ENCODE measurements at regions not wholly inside any gene's neighbourhood (a gene's known extent, or its start where the extent isn't known, plus 50 kb on each side); places are given as distances from the start of the nearest gene placed in this dataset.
"Not testable (repeated sequence)": the region's sequence is repeated elsewhere in the genome, so short reads cannot be mapped to it uniquely, and the experiment has no call there.

- TF ChIP-seq CTCF (conservative IDR thresholded peaks at IDR 0.05; ENCODE audit: low read depth, low read length), result no peak
- no peak overlapping the region for H3K4me3 ChIP-seq (ENCODE audit: low read depth, low read length)
- no peak for DNase-seq (ENCODE audit: low read depth)
Observed at GRCh38 chr18:65607161-65607560, 143.7 kb upstream of the CDH7 start.

GRCh38 chr18:65606551-65607130 lies 144.2 kb upstream of the CDH7 start:
- no peak for TF ChIP-seq CTCF (conservative IDR thresholded peaks at IDR 0.05; ENCODE audit: low read depth, low read length)
- peak; percentile 0 for DNase-seq (ENCODE audit: low read depth)

GRCh38 chr18:65605352-65605751 lies 145.5 kb upstream of the CDH7 start:
- not testable (repeated sequence) for H3K4me3 ChIP-seq (ENCODE audit: low read depth, low read length); DNase-seq (ENCODE audit: low read depth)

More at GRCh38 chr18:65606551-65607130, 144.2 kb upstream of the CDH7 start:
- H3K4me3 ChIP-seq (ENCODE audit: low read depth, low read length), result no peak overlapping the region

GRCh38 chr18:65601775-65602174 lies 149.0 kb upstream of the CDH7 start:
- H3K4me3 ChIP-seq (ENCODE audit: low read depth, low read length), result no peak overlapping the region
- no peak for TF ChIP-seq CTCF (conservative IDR thresholded peaks at IDR 0.05; ENCODE audit: low read depth, low read length)
- DNase-seq (ENCODE audit: low read depth), result no peak

GRCh38 chr18:65592435-65592834 lies 158.4 kb upstream of the CDH7 start:
- no peak overlapping the region for H3K4me3 ChIP-seq (ENCODE audit: low read depth, low read length)
- no peak for DNase-seq (ENCODE audit: low read depth)
- TF ChIP-seq CTCF (conservative IDR thresholded peaks at IDR 0.05; ENCODE audit: low read depth, low read length), result no peak

GRCh38 chr18:65587491-65587890 lies 163.3 kb upstream of the CDH7 start:
- no peak overlapping the region for H3K4me3 ChIP-seq (ENCODE audit: low read depth, low read length)
- DNase-seq (ENCODE audit: low read depth), result no peak
- no peak for TF ChIP-seq CTCF (conservative IDR thresholded peaks at IDR 0.05; ENCODE audit: low read depth, low read length)

GRCh38 chr18:65582094-65582493 lies 168.7 kb upstream of the CDH7 start:
- H3K4me3 ChIP-seq (ENCODE audit: low read depth, low read length); DNase-seq (ENCODE audit: low read depth): not testable (repeated sequence)

- H3K4me3 ChIP-seq (ENCODE audit: low read depth, low read length), result no peak overlapping the region
- no peak for TF ChIP-seq CTCF (conservative IDR thresholded peaks at IDR 0.05; ENCODE audit: low read depth, low read length)
- DNase-seq (ENCODE audit: low read depth), result no peak
Observed at GRCh38 chr18:65568866-65569265, 181.9 kb upstream of the CDH7 start.

All from choroid plexus epithelial cell (primary cell).